Coronary artery (tissue), 2 donors: ENCODE measurements at regions not wholly inside any gene's neighbourhood (a gene's known extent, or its start where the extent isn't known, plus 50 kb on each side); places are given as distances from the start of the nearest gene placed in this dataset.

Source experiments
- DNase-seq: peaks from one replicate; pipeline ENCODE4 v3.0.0-alpha.2; 2017; ENCODE audit warnings: low spot score
- H3K27ac ChIP-seq, 2 donors: fragments of 200-600 bp; sonication (generic); one replicate each; pipeline ENCODE4 v1.5.1; 2016 to 2019
- H3K4me3 ChIP-seq: fragments of 200-600 bp; sonication (generic); 2 replicates; pipeline ENCODE4 v1.5.1; 2016; ENCODE audit warnings: mild to moderate bottlenecking, moderate library complexity
- CTCF ChIP-seq: fragments of 200-600 bp; sonication (generic); IDR thresholded peaks from one replicate; pipeline ENCODE4 v1.5.1; 2019; ENCODE audit warnings: antibody characterized with exemption

- H3K4me3 ChIP-seq = no peak overlapping the region
- no peak for TF ChIP-seq CTCF
- no peak for DNase-seq
- H3K27ac ChIP-seq = no peak overlapping the region
Measured at GRCh38 chr11:109209572-109209971, 212.4 kb upstream of the C11orf87 start.

GRCh38 chr11:109221190-109221589, 200.8 kb upstream of the C11orf87 start:
- Histone ChIP-seq H3K27ac (no peak overlapping the region), H3K4me3 (no peak overlapping the region)
- TF ChIP-seq CTCF = no peak
- no peak for DNase-seq

- no peak overlapping the region for H3K27ac ChIP-seq
- H3K4me3 ChIP-seq = no peak overlapping the region
- no peak for TF ChIP-seq CTCF
- DNase-seq = no peak
Measured at GRCh38 chr11:109222761-109223160, 199.2 kb upstream of the C11orf87 start.

- H3K4me3 ChIP-seq = no peak overlapping the region
- no peak for DNase-seq
- H3K27ac ChIP-seq = no peak overlapping the region
- no peak for TF ChIP-seq CTCF
Measured at GRCh38 chr11:109223451-109223850, 198.5 kb upstream of the C11orf87 start.

- no peak overlapping the region for H3K4me3 ChIP-seq
Measured at GRCh38 chr11:109229682-109230081, 192.3 kb upstream of the C11orf87 start.

GRCh38 chr11:109236188-109236587, 185.8 kb upstream of the C11orf87 start:
- no peak for TF ChIP-seq CTCF
- no peak overlapping the region for H3K4me3 ChIP-seq
- no peak overlapping the region for H3K27ac ChIP-seq
- DNase-seq = no peak

More at GRCh38 chr11:109229682-109230081, 192.3 kb upstream of the C11orf87 start:
- H3K27ac ChIP-seq = no peak overlapping the region
- DNase-seq = no peak
- TF ChIP-seq CTCF = no peak

GRCh38 chr11:109236696-109237095, 185.3 kb upstream of the C11orf87 start:
- no peak for TF ChIP-seq CTCF
- DNase-seq = no peak
- Histone ChIP-seq H3K4me3 (no peak overlapping the region), H3K27ac (no peak overlapping the region)
